GM18873 (cell line): ENCODE measurements at regions not wholly inside any gene's neighbourhood (a gene's known extent, or its start where the extent isn't known, plus 50 kb on each side); places are given as distances from the start of the nearest gene placed in this dataset.

Source experiments
- ATAC-seq: cut with Tn5 transposase; IDR thresholded peaks from one replicate; pipeline ENCODE4 v1.9.1; 2021; ENCODE audit warnings: mild to moderate bottlenecking, moderate library complexity, moderate number of reproducible peaks; ENCODE audit not compliant: unreplicated experiment, low FRiP score

DNA sequence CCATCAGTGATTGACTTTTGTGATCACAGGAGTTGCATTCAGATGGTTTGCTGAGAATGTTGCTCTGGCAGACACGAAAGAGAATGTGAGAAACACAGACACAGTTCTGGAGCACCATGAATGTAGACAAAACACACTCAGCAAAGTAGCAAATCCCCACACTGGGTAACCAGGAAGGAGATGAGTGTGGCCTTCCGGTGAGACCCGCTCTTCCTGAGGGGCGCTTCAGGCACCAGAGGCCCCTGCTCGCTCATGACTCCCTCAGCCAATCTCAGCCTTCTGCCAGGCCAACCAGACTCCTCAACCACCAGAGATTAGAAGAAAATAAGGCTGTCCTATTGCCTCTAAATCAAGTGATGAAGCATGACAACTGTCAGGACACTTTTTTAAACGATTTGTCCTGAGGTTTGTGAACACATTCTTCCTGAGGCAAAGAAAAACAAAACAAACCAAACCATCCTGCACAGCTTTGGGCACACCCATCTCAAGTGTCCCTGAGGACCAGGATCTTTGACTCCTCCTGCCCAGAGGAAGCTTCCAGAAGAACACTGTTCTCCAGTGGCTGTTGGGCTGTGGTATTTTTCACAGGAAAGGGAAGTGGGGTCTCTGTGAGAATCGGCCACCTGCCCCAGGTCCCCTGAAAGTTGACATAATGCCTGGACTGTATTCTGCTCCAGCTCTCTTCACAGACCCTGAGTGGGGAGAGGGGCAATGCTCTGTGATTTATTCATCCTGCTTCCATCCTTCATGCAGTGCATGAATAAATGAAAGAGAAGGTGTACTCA lies 152.8 kb downstream of the BCL11A start:
- ATAC-seq, result no peak

DNA sequence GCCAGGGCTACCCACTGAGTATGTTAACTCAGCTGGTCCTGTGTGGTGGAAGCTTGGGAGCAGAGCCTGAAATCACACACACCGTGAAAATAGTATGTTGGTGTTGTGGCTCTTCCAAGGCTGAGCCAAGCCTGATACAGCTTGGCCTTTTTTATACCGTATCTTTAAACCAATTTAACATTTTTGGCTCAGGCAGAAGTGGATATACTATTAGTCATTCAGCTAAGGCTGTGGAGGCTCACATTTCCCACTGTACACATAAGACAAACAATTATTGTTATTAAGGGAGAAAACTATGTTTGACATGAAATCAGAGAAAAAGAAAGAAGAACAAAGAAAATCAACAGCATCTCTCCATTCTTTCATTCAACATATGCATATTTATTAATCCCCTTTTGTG lies 159.0 kb downstream of the BCL11A start:
- no peak for ATAC-seq

GRCh38 chr2:60391649-60392375 lies 161.6 kb downstream of the BCL11A start:
- no peak for ATAC-seq

DNA sequence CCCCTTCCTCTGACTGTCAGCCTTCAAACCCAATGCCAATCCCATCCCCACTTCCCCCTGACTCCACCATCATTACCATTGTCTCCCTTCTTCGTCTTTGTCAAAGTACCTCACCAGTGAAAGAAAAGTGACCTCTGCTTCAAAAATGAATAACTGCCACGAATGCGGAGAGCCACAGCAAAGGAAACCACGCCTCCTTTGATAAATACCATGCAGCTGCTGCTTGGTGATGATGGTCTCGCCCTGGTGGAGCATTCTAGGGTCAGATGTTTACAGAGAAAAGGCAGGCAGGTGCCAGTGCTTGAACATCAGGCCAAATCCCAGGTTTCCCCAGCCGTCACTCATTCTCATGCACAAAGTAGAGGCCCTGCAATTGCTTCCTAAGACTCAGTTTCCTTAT lies 162.2 kb downstream of the BCL11A start:
- ATAC-seq, result no peak

DNA sequence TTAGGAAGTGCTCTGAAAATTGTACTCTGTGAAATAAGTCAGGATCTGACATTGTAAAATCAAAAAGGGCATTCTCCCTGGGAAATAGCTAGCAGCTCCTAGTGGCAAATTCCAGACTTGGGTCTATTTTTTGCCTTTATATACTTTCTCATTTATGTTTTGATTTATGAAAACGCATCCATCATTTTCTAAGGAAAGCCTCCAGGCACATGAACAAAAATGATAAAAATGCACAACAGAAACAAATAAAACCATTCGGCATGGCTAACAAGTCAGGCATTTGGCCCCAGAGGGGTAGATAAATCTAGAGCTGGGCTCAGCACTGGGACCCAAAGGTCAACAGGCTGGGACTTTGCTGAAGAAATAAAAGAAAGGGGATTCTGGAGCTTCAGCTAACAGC lies 167.0 kb downstream of the BCL11A start:
- ATAC-seq, result no peak

DNA sequence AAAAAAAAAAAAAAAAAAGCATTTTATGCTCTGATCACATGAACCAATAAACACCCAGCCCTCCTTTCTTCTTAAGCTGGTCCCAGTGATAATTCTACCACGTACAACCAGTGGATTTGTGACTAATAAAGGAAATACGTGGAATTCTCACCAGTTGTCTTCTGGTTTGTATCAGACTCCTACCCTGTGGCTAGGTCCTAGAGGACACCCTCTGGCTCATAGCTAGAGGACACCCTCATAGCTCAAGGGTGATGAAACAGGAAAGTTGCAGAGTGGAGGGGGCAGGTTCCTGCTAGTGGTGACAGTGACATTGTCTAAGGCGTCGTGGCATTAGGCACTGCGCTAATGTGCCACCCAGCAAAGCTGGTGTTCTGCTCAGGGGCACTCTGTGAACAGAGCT lies 167.8 kb downstream of the BCL11A start:
- no peak for ATAC-seq

DNA sequence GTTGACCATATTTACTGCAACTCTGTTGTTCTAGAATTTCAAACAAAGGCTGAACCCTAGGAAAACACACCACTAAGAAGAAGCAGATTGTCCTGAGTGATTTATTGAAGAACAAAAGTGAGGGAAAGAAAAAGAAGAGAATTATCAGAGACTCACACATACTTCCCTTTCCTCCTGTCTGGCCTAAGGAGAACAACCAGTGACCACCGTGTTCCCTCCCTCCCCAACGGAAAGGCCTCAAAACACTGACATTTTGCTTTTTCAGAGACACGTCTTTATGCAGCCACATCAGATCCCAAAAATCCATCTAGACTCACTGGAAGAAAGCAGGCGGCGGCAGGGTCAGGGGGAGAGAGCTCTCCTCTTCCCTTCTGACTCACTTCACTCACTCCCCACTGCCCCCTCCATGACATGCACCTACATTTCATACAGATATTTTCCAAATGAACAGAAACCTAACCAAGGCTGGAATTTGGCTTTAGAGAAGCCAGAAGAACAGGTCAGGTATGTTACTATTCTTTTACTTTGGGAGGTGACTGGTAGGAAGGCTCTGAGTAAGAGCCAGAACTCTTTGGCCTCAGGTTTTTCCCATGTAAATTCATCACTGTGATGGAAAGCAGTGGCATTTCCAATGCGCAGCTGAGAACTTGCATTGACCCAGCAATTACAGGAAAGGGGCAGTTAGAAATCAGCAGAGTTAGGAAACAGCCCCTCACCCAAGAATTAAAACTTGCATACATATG lies 169.9 kb downstream of the BCL11A start:
- ATAC-seq, result no peak

GRCh38 chr2:60380411-60380810 lies 173.0 kb downstream of the BCL11A start:
- no peak for ATAC-seq

DNA sequence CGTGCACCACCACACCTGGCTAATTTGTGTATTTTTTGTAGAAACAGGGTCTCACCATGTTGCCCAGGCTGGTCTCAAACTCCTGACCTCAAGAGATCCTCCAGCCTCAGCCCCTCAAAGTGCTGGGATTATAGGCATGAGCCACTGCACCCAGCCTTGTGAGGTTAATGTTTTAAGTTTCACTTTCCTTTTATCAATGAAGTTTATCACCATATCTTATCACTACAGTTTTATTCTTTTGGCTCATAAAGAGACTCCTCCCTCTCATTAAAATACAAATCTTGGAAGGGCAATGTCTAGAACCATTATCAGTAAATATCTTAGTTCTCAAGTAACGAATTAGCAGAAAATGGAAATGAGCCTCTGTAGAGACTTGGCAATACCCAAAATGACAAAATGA lies 173.8 kb downstream of the BCL11A start:
- no peak for ATAC-seq

DNA sequence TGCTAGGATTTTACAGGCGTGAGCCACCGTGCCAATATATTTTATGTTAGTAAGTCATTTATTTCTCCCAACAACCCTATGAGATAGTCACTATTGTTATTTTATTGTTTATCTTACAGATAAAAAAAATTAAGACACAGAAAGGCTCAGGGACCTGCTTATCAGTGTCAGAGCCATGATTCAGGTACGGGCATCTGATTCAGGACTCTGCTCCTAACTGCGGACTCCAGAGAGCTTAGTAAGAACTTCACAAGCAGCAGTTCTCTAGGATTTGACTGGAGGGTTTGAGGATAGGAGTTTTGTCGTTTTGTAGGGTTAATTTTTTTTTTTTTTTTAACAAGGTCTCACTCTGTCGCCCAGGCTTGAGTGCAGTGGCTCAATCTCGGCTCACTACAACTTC lies 174.2 kb downstream of the BCL11A start:
- no peak for ATAC-seq

GRCh38 chr2:60377825-60378224 lies 175.6 kb downstream of the BCL11A start:
- no peak for ATAC-seq

DNA sequence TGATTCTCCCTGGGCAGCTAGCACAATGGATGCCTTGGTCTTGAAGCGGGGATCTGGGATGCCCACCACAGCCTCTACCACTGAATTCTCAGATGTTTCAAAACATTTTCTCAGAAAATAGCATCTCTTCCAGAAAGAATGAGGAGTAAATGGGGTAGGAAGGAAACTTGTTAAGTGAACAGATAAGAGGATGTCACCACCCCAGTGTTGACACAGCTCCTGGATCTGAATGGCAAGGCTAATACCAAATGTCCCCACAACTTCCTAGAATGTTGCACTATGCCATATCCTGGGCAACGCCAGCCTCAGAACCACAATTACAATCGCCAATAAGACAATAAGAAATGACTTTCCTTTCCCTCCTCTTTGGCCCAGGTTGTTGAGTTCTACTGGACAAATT lies 177.2 kb downstream of the BCL11A start:
- ATAC-seq, result no peak

GRCh38 chr2:60371681-60372080 lies 181.8 kb downstream of the BCL11A start:
- ATAC-seq, result no peak

DNA sequence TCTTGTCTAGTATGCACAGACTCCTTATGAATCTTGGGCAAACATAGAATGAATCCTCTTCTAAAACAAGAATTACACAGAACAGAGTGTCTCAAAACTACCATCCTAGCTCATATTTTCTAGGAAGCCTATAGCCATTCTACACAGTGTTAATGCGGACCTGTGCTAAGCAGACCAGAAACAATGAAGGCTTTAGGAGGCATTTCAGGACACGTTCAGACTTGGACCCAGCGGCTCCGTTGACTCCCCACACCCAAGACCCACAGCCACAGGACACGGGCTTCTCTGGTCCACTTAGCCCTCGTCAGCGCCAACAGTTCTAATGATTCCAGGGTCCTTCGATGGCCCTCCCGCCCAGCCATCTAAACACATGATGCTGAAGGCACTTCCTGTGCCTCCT lies 182.2 kb downstream of the BCL11A start:
- ATAC-seq, result no peak

DNA sequence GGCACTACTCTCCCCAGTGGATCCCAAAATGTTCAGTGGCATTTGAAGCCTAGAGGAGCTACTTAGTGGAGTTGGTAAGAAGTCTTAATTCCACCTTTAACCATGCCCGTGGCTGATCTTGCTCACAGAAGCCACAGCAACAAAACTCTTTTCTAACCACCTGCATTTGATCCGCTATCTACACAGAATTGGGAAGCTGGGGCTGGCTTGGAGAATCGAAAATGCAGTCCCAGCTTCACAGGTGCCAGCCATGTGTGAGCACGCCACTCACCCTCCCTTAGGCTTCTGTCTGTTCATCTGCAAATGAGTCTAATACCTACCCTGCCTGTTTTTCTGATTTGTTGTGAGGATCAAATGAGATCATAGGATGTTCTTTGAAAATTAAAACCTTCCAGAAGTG lies 182.6 kb downstream of the BCL11A start:
- no peak for ATAC-seq

DNA sequence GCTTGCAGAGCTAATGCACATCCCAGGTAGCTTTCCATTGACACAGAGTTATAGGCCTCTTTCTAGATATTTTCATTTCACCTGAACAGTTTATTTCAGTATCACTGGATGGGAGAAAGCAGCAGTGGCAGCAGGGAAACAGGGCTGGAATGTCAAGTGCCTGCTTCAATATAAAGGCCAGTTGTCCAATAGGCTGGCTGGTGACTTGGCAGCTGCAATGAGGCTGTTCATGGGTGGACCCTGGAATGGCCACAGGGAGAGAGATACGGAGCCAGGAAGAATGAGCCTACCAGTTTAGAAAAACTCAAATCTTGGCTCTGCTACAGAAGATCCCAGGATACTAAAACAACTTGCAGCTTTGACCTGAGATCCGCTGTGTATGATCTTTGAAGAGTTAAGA lies 185.0 kb downstream of the BCL11A start:
- ATAC-seq, result no peak

- no peak for ATAC-seq
These were observed 187.2 kb downstream of the BCL11A start for GRCh38 chr2:60366135-60366712.

GRCh38 chr2:60365556-60365955 lies 187.9 kb downstream of the BCL11A start:
- no peak for ATAC-seq

- ATAC-seq, result no peak
These were observed 189.0 kb downstream of the BCL11A start for GRCh38 chr2:60364491-60364890.

GRCh38 chr2:60361498-60361897 lies 192.0 kb downstream of the BCL11A start:
- ATAC-seq, result no peak

GRCh38 chr2:60359569-60359968 lies 193.9 kb downstream of the BCL11A start:
- ATAC-seq, result no peak
